Ovary (tissue), 3 donors: ENCODE measurements at regions not wholly inside any gene's neighbourhood (a gene's known extent, or its start where the extent isn't known, plus 50 kb on each side); places are given as distances from the start of the nearest gene placed in this dataset.

Experiments used
- CTCF ChIP-seq, 3 donors: fragments of 450-650 bp in 2 of 3; fragments of 200-600 bp in 1 of 3; IDR thresholded peaks; one replicate each; pipeline versions ENCODE4 v1.5.1 to v1.8.0; 2016 to 2022; ENCODE audit warnings: antibody characterized with exemption in 3 of 3, mild to moderate bottlenecking in 1 of 3
- EP300 ChIP-seq: sonication (generic); formaldehyde crosslinking; IDR thresholded peaks from one replicate; pipeline ENCODE4 v1.6.1; 2017; ENCODE audit warnings: antibody characterized with exemption
- POLR2A ChIP-seq: fragments of 450-650 bp; IDR thresholded peaks from one replicate; pipeline ENCODE4 v1.6.1; 2017; ENCODE audit warnings: antibody characterized with exemption, mild to moderate bottlenecking, moderate library complexity
- donor health status: DM: no; HTN: no; CAD: no.

- TF ChIP-seq CTCF (IDR thresholded peaks at IDR 0.05), result no peak
- no peak for TF ChIP-seq POLR2A
- no peak for TF ChIP-seq EP300
Measured at GRCh38 chr14:42311876-42312275, 705.2 kb downstream of the LRFN5 start.
